H1 (cell line): ENCODE measurements at regions not wholly inside any gene's neighbourhood (a gene's known extent, or its start where the extent isn't known, plus 50 kb on each side); places are given as distances from the start of the nearest gene placed in this dataset.

Experiments used
- ATF2 ChIP-seq: IDR thresholded peaks from 2 replicates; pipeline ENCODE4 v1.6.1; 2012; ENCODE audit warnings: low read length, inconsistent platforms
- CREB1 ChIP-seq: IDR thresholded peaks from 2 replicates; pipeline ENCODE4 v1.6.1; 2012; ENCODE audit warnings: inconsistent platforms
- FOSL1 ChIP-seq: IDR thresholded peaks from 2 replicates; pipeline ENCODE4 v1.6.1; 2011; ENCODE audit warnings: mild to moderate bottlenecking, low read depth, low read length, moderate library complexity; ENCODE audit not compliant: insufficient read depth
- JUN ChIP-seq: IDR thresholded peaks from 2 replicates; pipeline ENCODE4 v1.6.1; 2011; ENCODE audit warnings: low read depth, mild to moderate bottlenecking, improper control_type of control experiment, low read length
- JUND ChIP-seq: IDR thresholded peaks from 2 replicates; pipeline ENCODE4 v1.6.1; 2011; ENCODE audit warnings: mild to moderate bottlenecking, improper control_type of control experiment, low read length
- RFX5 ChIP-seq: IDR thresholded peaks from 2 replicates; pipeline ENCODE4 v1.6.1; 2011; ENCODE audit warnings: low read depth, low read length, improper control_type of control experiment, borderline replicate concordance
- TCF12 ChIP-seq: IDR thresholded peaks from 2 replicates; pipeline ENCODE4 v1.6.1; 2011; ENCODE audit warnings: low read depth, mild to moderate bottlenecking, low read length
- YY1 ChIP-seq: IDR thresholded peaks from 2 replicates; pipeline ENCODE4 v1.6.1; 2011; ENCODE audit warnings: low read depth, mild to moderate bottlenecking, low read length
- ZNF274 ChIP-seq: IDR thresholded peaks from 2 replicates; pipeline ENCODE4 v1.7.0; 2012; ENCODE audit warnings: low read length, borderline replicate concordance; ENCODE audit errors: extremely low read depth
- TF ChIP-seq, protein P1 (sequence below): IDR thresholded peaks from 2 replicates; pipeline ENCODE4 v1.6.1; 2012; ENCODE audit warnings: inconsistent platforms
- TF ChIP-seq, protein P2 (sequence below), 3 experiments: IDR thresholded peaks; 1 replicate in 2 of 3; 2 replicates in 1 of 3; pipeline versions ENCODE4 v1.5.1 to v1.6.1; 2011; ENCODE audit warnings: low read length in 3 of 3, mild to moderate bottlenecking in 3 of 3, inconsistent platforms in 2 of 3, low read depth in 1 of 3, moderate library complexity in 1 of 3; ENCODE audit not compliant: insufficient read depth in 1 of 3; ENCODE audit errors: control extremely low read depth in 1 of 3

DNA sequence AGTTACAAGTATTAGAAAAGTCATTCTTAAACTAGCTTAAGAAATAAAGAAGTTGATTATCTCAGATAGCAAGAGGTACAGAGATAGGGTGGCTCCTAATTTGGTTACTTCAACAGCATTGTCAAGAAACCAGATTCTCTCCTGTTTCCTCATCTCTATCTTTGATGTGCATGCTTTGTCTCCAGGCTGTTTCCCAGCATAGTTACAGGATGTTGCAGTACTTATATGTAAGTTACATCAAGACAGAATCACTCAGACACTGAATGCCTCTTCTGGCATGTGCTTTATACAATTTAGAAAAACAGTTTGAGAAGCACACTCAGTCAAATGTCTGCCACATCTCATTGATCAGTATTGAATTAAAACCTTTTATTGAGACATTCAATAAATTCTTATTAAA is 189.5 kb upstream of the UBE2E3 start:
- TF ChIP-seq CREB1 (no peak), ATF2 (no peak), FOSL1 (no peak), JUND (no peak), YY1 (no peak), JUN (no peak), RFX5 (no peak), TCF12 (no peak), ZNF274 (no peak)
- TF ChIP-seq, protein P1, sequence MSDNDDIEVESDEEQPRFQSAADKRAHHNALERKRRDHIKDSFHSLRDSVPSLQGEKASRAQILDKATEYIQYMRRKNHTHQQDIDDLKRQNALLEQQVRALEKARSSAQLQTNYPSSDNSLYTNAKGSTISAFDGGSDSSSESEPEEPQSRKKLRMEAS = no peak
- TF ChIP-seq, protein P2, sequence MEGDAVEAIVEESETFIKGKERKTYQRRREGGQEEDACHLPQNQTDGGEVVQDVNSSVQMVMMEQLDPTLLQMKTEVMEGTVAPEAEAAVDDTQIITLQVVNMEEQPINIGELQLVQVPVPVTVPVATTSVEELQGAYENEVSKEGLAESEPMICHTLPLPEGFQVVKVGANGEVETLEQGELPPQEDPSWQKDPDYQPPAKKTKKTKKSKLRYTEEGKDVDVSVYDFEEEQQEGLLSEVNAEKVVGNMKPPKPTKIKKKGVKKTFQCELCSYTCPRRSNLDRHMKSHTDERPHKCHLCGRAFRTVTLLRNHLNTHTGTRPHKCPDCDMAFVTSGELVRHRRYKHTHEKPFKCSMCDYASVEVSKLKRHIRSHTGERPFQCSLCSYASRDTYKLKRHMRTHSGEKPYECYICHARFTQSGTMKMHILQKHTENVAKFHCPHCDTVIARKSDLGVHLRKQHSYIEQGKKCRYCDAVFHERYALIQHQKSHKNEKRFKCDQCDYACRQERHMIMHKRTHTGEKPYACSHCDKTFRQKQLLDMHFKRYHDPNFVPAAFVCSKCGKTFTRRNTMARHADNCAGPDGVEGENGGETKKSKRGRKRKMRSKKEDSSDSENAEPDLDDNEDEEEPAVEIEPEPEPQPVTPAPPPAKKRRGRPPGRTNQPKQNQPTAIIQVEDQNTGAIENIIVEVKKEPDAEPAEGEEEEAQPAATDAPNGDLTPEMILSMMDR (IDR thresholded peaks at IDR 0.05; ENCODE audit: control extremely low read depth in 1 of 3, insufficient read depth in 1 of 3, low read depth in 1 of 3, low read length in 3 of 3) = no peak
